Body of pancreas (tissue), 4 donors: ENCODE measurements at regions not wholly inside any gene's neighbourhood (a gene's known extent, or its start where the extent isn't known, plus 50 kb on each side); places are given as distances from the start of the nearest gene placed in this dataset.

Source experiments
- CTCF ChIP-seq, 7 experiments: fragments of 450-650 bp in 4 of 7; fragments of 200-600 bp in 3 of 7; sonication (generic) in 3 of 7; IDR thresholded peaks; one replicate each; pipeline ENCODE4 v1.5.1; 2016 to 2019; ENCODE audit warnings: antibody characterized with exemption in 7 of 7
- POLR2A ChIP-seq, 3 donors: fragments of 450-650 bp; IDR thresholded peaks; one replicate each; pipeline ENCODE4 v1.6.1; 2016; ENCODE audit warnings: antibody characterized with exemption in 3 of 3, mild to moderate bottlenecking in 2 of 3

- TF ChIP-seq CTCF (IDR thresholded peaks at IDR 0.05), result no peak
- TF ChIP-seq POLR2A (IDR thresholded peaks at IDR 0.05), result no peak
These were observed 553.7 kb upstream of the MDGA2 start for GRCh38 chr14:48229091-48229490.
